ENCODE measurements at regions not wholly inside any gene's neighbourhood (a gene's known extent, or its start where the extent isn't known, plus 50 kb on each side); places are given as distances from the start of the nearest gene placed in this dataset.
A peak's percentile ranks its signal among the peaks of the same experiment; 100 is the strongest.

- no peak overlapping the region for H2BK12ac ChIP-seq (ENCODE audit: low read length)
- no peaks in the 10 kb centered on the region for H3K27me3 ChIP-seq (ENCODE audit: control insufficient read depth in 3 of 3, insufficient read depth in 3 of 3, low read depth in 1 of 3, low read length in 3 of 3)
- H3K18ac ChIP-seq (ENCODE audit: low read length): no peak overlapping the region
- no peak overlapping the region for H2BK5ac ChIP-seq (ENCODE audit: low read length)
- no peak overlapping the region for H3K23ac ChIP-seq (ENCODE audit: low read depth, low read length, poor library complexity)
- no peak overlapping the region for H2BK120ac ChIP-seq (ENCODE audit: low read depth, low read length)
- no CpG with 5 or more reads among the region's 2 CpGs for WGBS, 2 donors (ENCODE audit: extremely low coverage in 2 of 2, insufficient read length in 2 of 2, insufficient replicate concordance in 1 of 2)
- H2AK5ac ChIP-seq (ENCODE audit: low read depth, low read length): no peak overlapping the region
- H3K4ac ChIP-seq (ENCODE audit: low read length): no peak overlapping the region
- H2BK15ac ChIP-seq (ENCODE audit: low read length): no peak overlapping the region
- no peak overlapping the region for H4K8ac ChIP-seq (ENCODE audit: low read depth, low read length)
- H3K36me3 ChIP-seq (replicated peaks in 1 of 2; ENCODE audit: control insufficient read depth in 2 of 2, insufficient read depth in 2 of 2, low read length in 2 of 2): no peaks in the 10 kb centered on the region
- no peak overlapping the region for H3K4me3 ChIP-seq (ENCODE audit: low read length in 2 of 2)
- H2AFZ ChIP-seq (ENCODE audit: low read length): peak overlapping the region; percentile 37
- no peak overlapping the region for H3K14ac ChIP-seq (ENCODE audit: low read length)
- H4K91ac ChIP-seq (ENCODE audit: low read depth, low read length, poor library complexity): no peak overlapping the region
- DNase-seq (ENCODE audit: low spot score): no peak
- no peak overlapping the region for H3K4me2 ChIP-seq (ENCODE audit: insufficient read depth, low read length, poor library complexity, severe bottlenecking)
- H3K79me1 ChIP-seq (ENCODE audit: low read depth, low read length): no peaks in the 10 kb centered on the region
- peaks cover 0 to 2% of the 10 kb centered on the region in 2 donors for H3K4me1 ChIP-seq (ENCODE audit: control insufficient read depth in 2 of 2, insufficient read depth in 1 of 2, low read depth in 1 of 2, low read length in 2 of 2)
- no peak overlapping the region for H3K27ac ChIP-seq (replicated peaks; ENCODE audit: low read length)
- peaks cover 3 to 6% of the 10 kb centered on the region in 2 donors for H3K9me3 ChIP-seq (replicated peaks in 1 of 2; ENCODE audit: control insufficient read depth in 2 of 2, insufficient read depth in 1 of 2, low read depth in 1 of 2, low read length in 2 of 2)
- no peak overlapping the region for H3K9ac ChIP-seq (ENCODE audit: low read depth, low read length, poor library complexity)
These were observed 613.3 kb upstream of the JAG1 start for GRCh38 chr20:11287126-11287525.

- no CpG with 5 or more reads among the region's 1 CpG for WGBS, 2 donors (ENCODE audit: extremely low coverage in 2 of 2, insufficient read length in 2 of 2, insufficient replicate concordance in 1 of 2)
- no peak overlapping the region for H2BK5ac ChIP-seq (ENCODE audit: low read length)
- H3K27ac ChIP-seq (replicated peaks; ENCODE audit: low read length): no peak overlapping the region
- peak overlapping the region; percentile 36 for H2AFZ ChIP-seq (ENCODE audit: low read length)
- no peak overlapping the region for H2BK15ac ChIP-seq (ENCODE audit: low read length)
- H3K4me1 ChIP-seq (ENCODE audit: control insufficient read depth in 2 of 2, insufficient read depth in 1 of 2, low read depth in 1 of 2, low read length in 2 of 2): peaks cover 0 to 6% of the 10 kb centered on the region in 2 donors
- H3K9me3 ChIP-seq (replicated peaks in 1 of 2; ENCODE audit: control insufficient read depth in 2 of 2, insufficient read depth in 1 of 2, low read depth in 1 of 2, low read length in 2 of 2): peaks cover 0 to 1% of the 10 kb centered on the region in 2 donors
- H3K36me3 ChIP-seq (replicated peaks in 1 of 2; ENCODE audit: control insufficient read depth in 2 of 2, insufficient read depth in 2 of 2, low read length in 2 of 2): no peaks in the 10 kb centered on the region
- H3K18ac ChIP-seq (ENCODE audit: low read length): no peak overlapping the region
- no peak overlapping the region for H2BK120ac ChIP-seq (ENCODE audit: low read depth, low read length)
- H2BK12ac ChIP-seq (ENCODE audit: low read length): no peak overlapping the region
- no peak overlapping the region for H4K8ac ChIP-seq (ENCODE audit: low read depth, low read length)
- no peak overlapping the region for H3K4ac ChIP-seq (ENCODE audit: low read length)
- no peak overlapping the region for H3K23ac ChIP-seq (ENCODE audit: low read depth, low read length, poor library complexity)
- no peaks in the 10 kb centered on the region for H3K79me1 ChIP-seq (ENCODE audit: low read depth, low read length)
- no peak overlapping the region for H3K4me3 ChIP-seq (ENCODE audit: low read length in 2 of 2)
- H4K91ac ChIP-seq (ENCODE audit: low read depth, low read length, poor library complexity): no peak overlapping the region
- no peak for DNase-seq (ENCODE audit: low spot score)
- H3K27me3 ChIP-seq (ENCODE audit: control insufficient read depth in 3 of 3, insufficient read depth in 3 of 3, low read depth in 1 of 3, low read length in 3 of 3): no peaks in the 10 kb centered on the region
- H3K9ac ChIP-seq (ENCODE audit: low read depth, low read length, poor library complexity): no peak overlapping the region
- H3K4me2 ChIP-seq (ENCODE audit: insufficient read depth, low read length, poor library complexity, severe bottlenecking): no peak overlapping the region
- H3K14ac ChIP-seq (ENCODE audit: low read length): no peak overlapping the region
- H2AK5ac ChIP-seq (ENCODE audit: low read depth, low read length): no peak overlapping the region
These were observed 621.5 kb upstream of the BTBD3 start for GRCh38 chr20:11296221-11296620.

- peak; percentile 39 for DNase-seq (ENCODE audit: low spot score)
- Histone ChIP-seq H2BK5ac (ENCODE audit: low read length) (no peak overlapping the region), H2BK120ac (ENCODE audit: low read depth, low read length) (no peak overlapping the region), H3K23ac (ENCODE audit: low read depth, low read length, poor library complexity) (no peak overlapping the region), H2AK5ac (ENCODE audit: low read depth, low read length) (no peak overlapping the region), H3K9me3 (replicated peaks in 1 of 2; ENCODE audit: control insufficient read depth in 2 of 2, insufficient read depth in 1 of 2, low read depth in 1 of 2, low read length in 2 of 2) (peaks cover 0 to 1% of the 10 kb centered on the region in 2 donors), H3K14ac (ENCODE audit: low read length) (no peak overlapping the region), H3K9ac (ENCODE audit: low read depth, low read length, poor library complexity) (no peak overlapping the region), H3K18ac (ENCODE audit: low read length) (no peak overlapping the region), H2BK15ac (ENCODE audit: low read length) (no peak overlapping the region), H3K4me3 (ENCODE audit: low read length in 2 of 2) (no peak overlapping the region), H3K4me2 (ENCODE audit: insufficient read depth, low read length, poor library complexity, severe bottlenecking) (no peak overlapping the region), H3K27ac (replicated peaks; ENCODE audit: low read length) (peak overlapping the region; percentile 52), H3K79me1 (ENCODE audit: low read depth, low read length) (no peaks in the 10 kb centered on the region), H3K27me3 (ENCODE audit: control insufficient read depth in 3 of 3, insufficient read depth in 3 of 3, low read depth in 1 of 3, low read length in 3 of 3) (no peaks in the 10 kb centered on the region), H2BK12ac (ENCODE audit: low read length) (no peak overlapping the region), H4K91ac (ENCODE audit: low read depth, low read length, poor library complexity) (no peak overlapping the region), H4K8ac (ENCODE audit: low read depth, low read length) (no peak overlapping the region), H2AFZ (ENCODE audit: low read length) (peak overlapping the region; percentile 42), H3K4me1 (ENCODE audit: control insufficient read depth in 2 of 2, insufficient read depth in 1 of 2, low read depth in 1 of 2, low read length in 2 of 2) (peaks cover 0 to 11% of the 10 kb centered on the region in 2 donors), H3K36me3 (replicated peaks in 1 of 2; ENCODE audit: control insufficient read depth in 2 of 2, insufficient read depth in 2 of 2, low read length in 2 of 2) (no peaks in the 10 kb centered on the region), H3K4ac (ENCODE audit: low read length) (no peak overlapping the region)
These were observed 620.7 kb upstream of the BTBD3 start for GRCh38 chr20:11296951-11297350.

GRCh38 chr20:11301699-11302098, 616.0 kb upstream of the BTBD3 start:
- Histone ChIP-seq H2BK15ac (ENCODE audit: low read length) (peak overlapping the region; percentile 16), H3K14ac (ENCODE audit: low read length) (no peak overlapping the region), H3K79me1 (ENCODE audit: low read depth, low read length) (no peaks in the 10 kb centered on the region), H3K4me2 (ENCODE audit: insufficient read depth, low read length, poor library complexity, severe bottlenecking) (no peak overlapping the region), H3K18ac (ENCODE audit: low read length) (no peak overlapping the region), H3K27me3 (ENCODE audit: control insufficient read depth in 3 of 3, insufficient read depth in 3 of 3, low read depth in 1 of 3, low read length in 3 of 3) (no peaks in the 10 kb centered on the region), H3K27ac (replicated peaks; ENCODE audit: low read length) (no peak overlapping the region), H2AFZ (ENCODE audit: low read length) (peak overlapping the region; percentile 54), H4K91ac (ENCODE audit: low read depth, low read length, poor library complexity) (no peak overlapping the region), H3K9ac (ENCODE audit: low read depth, low read length, poor library complexity) (no peak overlapping the region), H2BK120ac (ENCODE audit: low read depth, low read length) (no peak overlapping the region), H3K4me1 (ENCODE audit: control insufficient read depth in 2 of 2, insufficient read depth in 1 of 2, low read depth in 1 of 2, low read length in 2 of 2) (peaks cover 8% of the 10 kb centered on the region in 2 donors), H3K9me3 (replicated peaks in 1 of 2; ENCODE audit: control insufficient read depth in 2 of 2, insufficient read depth in 1 of 2, low read depth in 1 of 2, low read length in 2 of 2) (no peaks in the 10 kb centered on the region), H3K23ac (ENCODE audit: low read depth, low read length, poor library complexity) (peak overlapping the region; percentile 7), H2BK5ac (ENCODE audit: low read length) (no peak overlapping the region), H3K4me3 (ENCODE audit: low read length in 2 of 2) (no peak overlapping the region), H3K36me3 (replicated peaks in 1 of 2; ENCODE audit: control insufficient read depth in 2 of 2, insufficient read depth in 2 of 2, low read length in 2 of 2) (no peaks in the 10 kb centered on the region), H3K4ac (ENCODE audit: low read length) (no peak overlapping the region), H2AK5ac (ENCODE audit: low read depth, low read length) (peak overlapping the region; percentile 40), H4K8ac (ENCODE audit: low read depth, low read length) (no peak overlapping the region), H2BK12ac (ENCODE audit: low read length) (no peak overlapping the region)
- DNase-seq (ENCODE audit: low spot score): no peak
- WGBS, 2 donors (ENCODE audit: extremely low coverage in 2 of 2, insufficient read length in 2 of 2, insufficient replicate concordance in 1 of 2): no CpG with 5 or more reads among the region's 10 CpGs

Data from neuronal stem cell (in vitro differentiated cells).